HEK293T (cell line): ENCODE measurements at regions not wholly inside any gene's neighbourhood (a gene's known extent, or its start where the extent isn't known, plus 50 kb on each side); places are given as distances from the start of the nearest gene placed in this dataset.
"Not testable (repeated sequence)": the region's sequence is repeated elsewhere in the genome, so short reads cannot be mapped to it uniquely, and the experiment has no call there.

Source experiments
- CTCF ChIA-PET: fragments of 350-600 bp; formaldehyde crosslinking; extraction: SDS; loops from one replicate; lab custom pipeline; 2021; ENCODE audit warnings: antibody characterized with exemption, inconsistent platforms; lab: Yijun Ruan, JAX
- POLR2A ChIA-PET: fragments of 350-600 bp; formaldehyde crosslinking; extraction: SDS; loops from one replicate; lab custom pipeline; 2020; ENCODE audit warnings: antibody characterized with exemption, inconsistent platforms; lab: Yijun Ruan, JAX
- DNase-seq: peaks from one replicate; pipeline ENCODE4 v3.0.0; 2012; ENCODE audit warnings: mixed read lengths; ENCODE audit errors: extremely low spot score
- ARNT ChIP-seq: fragments of 450-650 bp; IDR thresholded peaks from 2 replicates; pipeline ENCODE4 v1.6.1; 2017; ENCODE audit warnings: mild to moderate bottlenecking
- BHLHE40 ChIP-seq: fragments of 450-650 bp; IDR thresholded peaks from 2 replicates; pipeline ENCODE4 v1.6.1; 2016; ENCODE audit warnings: mild to moderate bottlenecking, moderate library complexity, borderline replicate concordance
- CTBP1 ChIP-seq: fragments of 450-650 bp; IDR thresholded peaks from 2 replicates; pipeline ENCODE4 v1.6.1; 2016; ENCODE audit warnings: borderline replicate concordance
- ELF4 ChIP-seq: fragments of 450-650 bp; IDR thresholded peaks from 2 replicates; pipeline ENCODE4 v1.6.1; 2017; ENCODE audit warnings: antibody characterized with exemption
- FOXA1 ChIP-seq: fragments of 450-650 bp; IDR thresholded peaks from 2 replicates; pipeline ENCODE4 v1.6.1; 2016; ENCODE audit warnings: mild to moderate bottlenecking
- FOXK2 ChIP-seq: fragments of 450-650 bp; IDR thresholded peaks from 2 replicates; pipeline ENCODE4 v1.6.1; 2016; ENCODE audit warnings: mild to moderate bottlenecking
- FOXM1 ChIP-seq: fragments of 450-650 bp; IDR thresholded peaks from 2 replicates; pipeline ENCODE4 v1.6.1; 2017; ENCODE audit warnings: mild to moderate bottlenecking, borderline replicate concordance
- HDGF ChIP-seq: fragments of 450-650 bp; IDR thresholded peaks from 2 replicates; pipeline ENCODE4 v1.6.1; 2017; ENCODE audit warnings: antibody characterized with exemption, borderline replicate concordance
- L3MBTL2 ChIP-seq: fragments of 450-650 bp; conservative IDR thresholded peaks from 2 replicates; pipeline ENCODE4 v1.6.1; 2016; ENCODE audit warnings: mild to moderate bottlenecking
- LEF1 ChIP-seq: fragments of 450-650 bp; IDR thresholded peaks from 2 replicates; pipeline ENCODE4 v1.6.1; 2017; ENCODE audit warnings: mild to moderate bottlenecking, borderline replicate concordance
- NFRKB ChIP-seq: fragments of 450-650 bp; IDR thresholded peaks from 2 replicates; pipeline ENCODE4 v1.6.1; 2016; ENCODE audit warnings: mild to moderate bottlenecking, moderate library complexity
- SP1 ChIP-seq: fragments of 450-650 bp; IDR thresholded peaks from 2 replicates; pipeline ENCODE4 v1.6.1; 2017
- SUZ12 ChIP-seq: fragments of 450-650 bp; IDR thresholded peaks from 2 replicates; pipeline ENCODE4 v1.6.1; 2016; ENCODE audit warnings: mild to moderate bottlenecking
- TARDBP ChIP-seq: fragments of 450-650 bp; IDR thresholded peaks from 2 replicates; pipeline ENCODE4 v1.6.1; 2016
- ZNF384 ChIP-seq: fragments of 450-650 bp; IDR thresholded peaks from 2 replicates; pipeline ENCODE4 v1.6.1; 2016
- TF ChIP-seq, protein P1 (sequence below): fragments of 450-650 bp; IDR thresholded peaks from 2 replicates; pipeline ENCODE4 v1.6.1; 2016

DNA sequence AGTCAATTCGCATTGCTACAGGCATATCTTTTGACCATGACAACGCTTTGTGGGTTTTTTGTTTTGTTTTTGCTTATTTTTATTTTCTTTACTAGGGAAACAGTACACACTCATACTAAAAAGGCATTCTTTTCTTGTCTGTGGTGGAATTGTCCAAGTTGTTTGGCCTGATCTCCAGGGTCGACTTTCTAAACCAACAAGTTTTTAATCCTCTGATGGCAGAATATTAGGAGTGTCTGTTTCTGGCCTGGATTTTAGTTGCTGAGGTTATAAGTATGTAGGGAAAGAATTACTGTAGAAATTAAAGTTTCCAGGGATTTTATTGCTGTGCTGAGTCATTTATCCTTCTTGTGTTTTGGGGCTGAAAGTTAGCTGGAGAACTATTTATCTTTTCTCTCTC lies 218.5 kb downstream of the TAF11L14 start:
- TF ChIP-seq ELF4 (no peak), BHLHE40 (no peak), SUZ12 (no peak), ZNF384 (no peak), TARDBP (no peak), LEF1 (no peak), ARNT (no peak), FOXK2 (no peak), FOXM1 (no peak), SP1 (no peak), CTBP1 (no peak), NFRKB (no peak), L3MBTL2 (no peak), FOXA1 (no peak)
- no peak for DNase-seq
- ChIA-PET POLR2A (no interaction called here), CTCF (no interaction called here)

DNA sequence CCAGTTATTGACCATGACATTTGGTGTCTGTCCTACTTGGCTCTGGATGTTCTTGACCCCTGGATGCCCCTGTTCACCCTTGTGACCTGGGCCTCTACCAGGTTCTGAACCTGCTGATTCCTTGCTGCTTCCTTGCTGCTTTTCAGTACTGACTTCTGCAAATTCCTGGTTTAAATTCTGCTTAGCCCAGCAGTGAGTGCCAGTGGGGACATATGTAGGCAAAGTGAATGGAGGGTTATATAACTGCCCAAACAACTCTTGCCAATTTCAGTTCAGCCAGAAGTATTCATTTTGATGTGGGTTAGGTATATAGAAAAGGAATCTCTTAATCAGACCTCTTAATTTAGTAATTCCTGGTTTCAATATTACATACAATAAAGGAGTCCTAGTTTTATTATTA lies 220.6 kb downstream of the TAF11L14 start:
- no peak for DNase-seq
- CTCF ChIA-PET: no interaction called here
- POLR2A ChIA-PET: no interaction called here
- no peak for TF ChIP-seq LEF1
- TF ChIP-seq NFRKB: no peak
- TF ChIP-seq FOXK2: no peak
- TF ChIP-seq SUZ12: no peak
- no peak for TF ChIP-seq TARDBP

DNA sequence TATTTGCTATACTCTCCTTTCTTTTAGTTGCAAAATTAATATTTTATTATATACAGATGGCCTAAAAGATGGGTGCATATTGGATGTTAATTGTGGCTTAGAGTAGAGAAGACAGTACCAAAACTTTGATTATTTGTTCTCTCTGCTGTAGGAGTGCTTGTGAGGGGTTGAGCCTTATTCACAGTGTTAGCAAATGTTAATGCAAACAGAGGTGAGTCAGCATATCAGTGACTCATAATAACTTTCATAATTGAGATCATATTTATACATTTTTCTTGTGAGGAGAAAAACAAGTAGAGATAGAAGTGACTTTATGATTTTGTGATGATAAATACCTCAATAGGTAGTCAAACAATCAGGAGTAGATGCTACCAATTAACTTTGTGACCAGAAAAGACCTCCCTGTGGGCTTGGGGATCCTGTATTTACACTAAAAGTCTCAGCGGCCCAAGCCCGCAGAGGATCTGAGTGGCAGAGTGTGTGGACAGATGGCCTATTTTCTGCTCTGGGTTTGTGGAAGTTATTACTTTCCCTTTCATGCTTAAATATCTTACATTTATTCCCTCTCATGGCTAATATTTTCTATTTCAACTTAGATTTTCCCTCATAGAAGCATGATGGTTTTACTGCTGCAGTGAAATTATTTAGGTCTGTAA lies 226.5 kb downstream of the TAF11L14 start:
- ChIA-PET POLR2A (no interaction called here), CTCF (no interaction called here)
- DNase-seq: no peak
- TF ChIP-seq FOXK2 (no peak), SP1 (no peak), NFRKB (no peak), ZNF384 (no peak)

DNA sequence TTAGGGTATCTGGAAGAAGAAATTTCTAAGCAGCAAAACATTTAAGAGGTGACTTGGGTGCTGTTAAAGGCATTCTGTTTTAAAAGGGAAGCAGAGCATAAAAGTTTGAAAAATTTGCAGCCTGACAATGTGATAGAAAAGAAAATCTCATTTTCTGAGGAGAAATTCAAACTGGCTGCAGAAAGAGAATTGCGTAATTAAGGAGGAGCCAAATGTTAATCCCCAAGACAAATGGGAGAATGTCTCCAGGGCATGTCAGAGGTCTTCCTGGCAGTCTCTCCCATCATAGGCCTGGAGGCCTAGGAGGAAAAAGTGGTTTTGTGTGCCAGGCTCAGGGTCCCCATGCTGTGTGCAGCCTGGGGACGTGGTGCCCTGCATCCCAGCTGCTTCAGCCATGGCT lies 230.6 kb downstream of the TAF11L14 start:
- DNase-seq, POLR2A ChIA-PET, CTCF ChIA-PET: not testable (repeated sequence)

DNA sequence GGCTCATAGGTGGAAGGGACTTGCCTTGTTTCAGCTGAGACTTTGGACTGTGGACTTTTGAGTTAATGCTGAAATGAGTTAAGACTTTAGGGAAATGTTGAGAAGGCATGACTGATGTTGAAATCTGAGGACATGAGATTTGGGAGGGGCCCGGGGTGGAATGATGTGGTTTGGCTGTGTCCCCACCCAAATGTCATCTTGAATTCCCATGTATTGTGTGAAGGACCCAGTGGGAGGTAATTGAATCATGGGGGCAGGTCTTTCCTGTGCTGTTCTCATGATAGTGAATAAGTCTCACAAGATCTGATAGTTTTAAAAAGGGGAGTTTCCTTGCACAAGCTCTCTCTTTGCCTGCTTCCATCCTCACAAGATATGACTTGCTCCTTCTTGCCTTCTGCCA lies 231.7 kb downstream of the TAF11L14 start:
- CTCF ChIA-PET: interaction anchor here (0.6 kb wide), 1 partner anchor 136 kb away, joined by 3 read pairs; no protein-coding TSS in a partner anchor
- POLR2A ChIA-PET, DNase-seq: not testable (repeated sequence)

DNA sequence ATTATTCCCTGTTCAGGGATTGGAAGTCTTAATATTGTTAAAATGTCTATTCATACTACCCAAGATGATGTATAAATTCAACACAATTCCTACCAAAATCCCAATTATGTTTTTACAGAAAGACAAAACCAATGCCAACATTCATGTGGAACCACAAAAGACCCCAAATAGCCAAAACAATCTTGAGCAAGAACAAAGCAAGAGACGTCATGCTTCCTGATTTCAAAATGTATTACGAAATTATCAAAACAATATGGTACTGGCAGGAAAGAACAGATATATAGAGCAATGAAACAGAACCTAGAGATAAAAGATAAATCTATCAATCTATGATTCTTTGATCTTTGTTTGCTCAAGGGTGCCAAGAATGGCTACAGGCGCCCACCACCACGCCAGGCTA lies 237.9 kb downstream of the TAF11L14 start:
- CTCF ChIA-PET: no interaction called here
- no peak for DNase-seq
- POLR2A ChIA-PET: no interaction called here
- TF ChIP-seq SP1 (no peak), ELF4 (no peak), BHLHE40 (no peak), FOXM1 (no peak), ARNT (no peak), TARDBP (no peak), CTBP1 (no peak), FOXK2 (no peak), ZNF384 (no peak), HDGF (no peak), L3MBTL2 (no peak), NFRKB (no peak), FOXA1 (no peak), LEF1 (no peak), SUZ12 (no peak)
- TF ChIP-seq, protein P1, sequence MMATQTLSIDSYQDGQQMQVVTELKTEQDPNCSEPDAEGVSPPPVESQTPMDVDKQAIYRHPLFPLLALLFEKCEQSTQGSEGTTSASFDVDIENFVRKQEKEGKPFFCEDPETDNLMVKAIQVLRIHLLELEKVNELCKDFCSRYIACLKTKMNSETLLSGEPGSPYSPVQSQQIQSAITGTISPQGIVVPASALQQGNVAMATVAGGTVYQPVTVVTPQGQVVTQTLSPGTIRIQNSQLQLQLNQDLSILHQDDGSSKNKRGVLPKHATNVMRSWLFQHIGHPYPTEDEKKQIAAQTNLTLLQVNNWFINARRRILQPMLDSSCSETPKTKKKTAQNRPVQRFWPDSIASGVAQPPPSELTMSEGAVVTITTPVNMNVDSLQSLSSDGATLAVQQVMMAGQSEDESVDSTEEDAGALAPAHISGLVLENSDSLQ: no peak

DNA sequence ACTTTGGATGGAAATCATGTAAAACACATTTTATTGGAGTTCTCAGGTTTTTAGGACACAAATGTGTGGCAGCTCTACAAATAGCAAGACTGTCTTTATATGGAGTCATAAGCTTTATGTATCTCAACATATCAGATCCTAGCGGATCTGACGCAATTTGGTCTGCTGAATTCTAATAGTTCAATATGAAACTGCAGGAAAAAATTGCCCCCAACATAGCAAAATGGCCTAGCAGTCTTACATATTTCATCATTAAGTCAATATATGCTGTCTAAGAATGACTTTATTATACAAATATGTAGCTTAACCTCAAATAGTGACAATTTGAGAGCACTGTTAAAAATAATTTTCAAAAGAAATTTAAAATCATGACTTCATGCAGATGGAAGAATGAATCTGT lies 244.3 kb downstream of the TAF11L14 start:
- no peak for DNase-seq

More for the DNA sequence above, 244.3 kb downstream of the TAF11L14 start:
- CTCF ChIA-PET: no interaction called here
- POLR2A ChIA-PET: no interaction called here
- TF ChIP-seq ZNF384 (no peak), TARDBP (no peak), SUZ12 (no peak), BHLHE40 (no peak), NFRKB (no peak), L3MBTL2 (no peak), FOXK2 (no peak), LEF1 (no peak)
- TF ChIP-seq, protein P1: no peak
